GM19328 (cell line): ENCODE measurements at regions not wholly inside any gene's neighbourhood (a gene's known extent, or its start where the extent isn't known, plus 50 kb on each side); places are given as distances from the start of the nearest gene placed in this dataset.
"Not testable (repeated sequence)": the region's sequence is repeated elsewhere in the genome, so short reads cannot be mapped to it uniquely, and the experiment has no call there.

ENCODE experiments used
- ATAC-seq: cut with Tn5 transposase; IDR thresholded peaks from one replicate; pipeline ENCODE4 v1.9.1; 2021; ENCODE audit warnings: mild to moderate bottlenecking, moderate library complexity; ENCODE audit not compliant: unreplicated experiment

GRCh38 chr3:27661797-27662196 lies 60.3 kb downstream of the EOMES start:
- no peak for ATAC-seq

DNA sequence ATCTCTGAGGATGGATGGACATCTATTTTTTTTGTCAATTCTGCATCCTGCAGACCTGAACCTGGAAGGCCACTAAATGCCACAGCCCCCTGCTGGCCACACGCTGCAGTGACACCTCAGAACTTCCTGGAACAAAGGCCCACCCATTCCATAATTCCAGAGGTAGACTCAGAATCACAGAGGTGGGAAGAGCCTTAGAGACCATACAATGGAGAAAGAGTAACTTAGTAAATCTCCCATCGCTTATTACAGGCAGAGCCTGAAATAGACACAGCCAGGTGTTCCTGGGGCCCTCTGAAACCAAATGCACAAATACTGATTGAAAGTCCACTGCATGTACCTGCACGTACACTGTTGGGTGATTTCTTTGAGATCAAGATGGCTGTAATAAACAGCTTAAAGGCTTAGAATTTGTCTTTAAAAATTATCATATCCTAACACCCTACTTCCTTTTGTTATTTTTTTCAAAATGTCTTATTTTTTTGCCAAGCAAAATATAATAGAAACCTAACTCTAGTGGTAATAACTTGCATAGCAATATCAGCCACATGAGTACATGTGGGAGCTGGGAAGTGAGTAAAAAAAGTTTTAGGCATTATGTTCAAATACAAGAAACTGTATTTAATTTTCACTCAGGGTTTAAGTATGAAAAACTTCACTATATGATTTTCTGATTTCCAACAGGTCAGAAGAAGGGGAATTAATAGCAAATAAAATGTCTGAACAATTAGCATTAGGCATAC lies 62.7 kb downstream of the EOMES start:
- peak; percentile 68 for ATAC-seq

DNA sequence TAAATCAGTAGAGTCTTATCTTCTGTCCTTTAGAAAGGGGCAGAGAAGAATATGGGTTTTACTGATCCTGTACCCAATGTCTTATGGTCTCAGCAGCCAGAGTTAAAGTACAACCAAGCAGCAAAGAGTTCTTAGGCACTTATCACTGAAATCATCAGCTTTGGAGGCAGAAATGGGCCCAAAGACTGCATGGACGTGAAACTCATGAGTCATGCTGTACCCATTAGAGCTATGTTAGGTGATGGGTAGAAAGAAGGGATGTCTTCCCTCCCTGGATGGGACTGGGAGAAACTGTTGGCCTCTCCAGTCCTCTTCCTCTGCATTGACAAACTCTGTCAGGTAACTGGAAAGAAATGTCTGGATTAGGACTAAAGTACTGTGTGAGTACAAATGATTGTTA lies 63.4 kb downstream of the EOMES start:
- ATAC-seq = no peak

DNA sequence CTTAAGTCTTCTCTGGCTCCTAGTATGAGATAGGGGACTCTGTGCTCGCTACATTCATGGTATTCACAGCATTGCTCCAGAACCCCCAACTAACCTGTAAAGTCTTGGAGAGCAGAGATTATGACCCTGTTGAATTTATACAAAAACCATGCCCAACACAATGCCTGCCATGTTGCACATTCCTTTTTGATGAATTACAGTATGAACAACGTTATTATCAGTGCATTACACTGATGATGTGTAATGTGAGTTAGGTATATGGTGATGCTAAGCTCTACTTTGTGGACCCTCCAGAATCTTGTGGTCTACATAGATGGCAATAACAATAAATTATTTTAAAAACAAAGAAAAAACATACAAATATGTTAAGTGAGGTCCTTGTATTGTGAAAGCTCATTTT lies 64.3 kb downstream of the EOMES start:
- ATAC-seq = no peak

DNA sequence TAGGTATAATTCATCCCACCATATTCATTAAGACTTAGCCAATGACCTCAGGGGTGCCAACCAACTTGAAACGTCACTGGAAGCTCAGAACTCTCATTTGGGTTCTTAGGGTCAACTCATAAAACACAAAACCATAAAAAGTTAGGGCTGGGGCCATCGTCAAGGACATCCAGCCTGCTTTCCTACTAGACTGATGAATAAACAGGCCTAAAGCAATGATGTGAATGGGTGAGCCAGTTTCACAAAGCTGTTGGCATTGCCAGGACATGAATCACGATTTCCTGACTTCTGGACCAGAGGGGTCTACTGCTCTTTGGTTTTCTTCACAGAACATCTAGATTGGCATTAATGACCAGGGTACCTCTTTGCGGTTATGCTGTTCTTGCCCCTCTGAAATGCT lies 64.7 kb downstream of the EOMES start:
- ATAC-seq = no peak

- no peak for ATAC-seq
Observed at GRCh38 chr3:27656790-27657189, 65.3 kb downstream of the EOMES start.

- ATAC-seq = no peak
Observed at GRCh38 chr3:27655547-27655946, 66.6 kb downstream of the EOMES start.

GRCh38 chr3:27653803-27654558 lies 68.1 kb downstream of the EOMES start:
- ATAC-seq = no peak

GRCh38 chr3:27649277-27649676 lies 72.8 kb downstream of the EOMES start:
- ATAC-seq = no peak

- no peak for ATAC-seq
Observed at GRCh38 chr3:27646896-27647295, 75.2 kb downstream of the EOMES start.

DNA sequence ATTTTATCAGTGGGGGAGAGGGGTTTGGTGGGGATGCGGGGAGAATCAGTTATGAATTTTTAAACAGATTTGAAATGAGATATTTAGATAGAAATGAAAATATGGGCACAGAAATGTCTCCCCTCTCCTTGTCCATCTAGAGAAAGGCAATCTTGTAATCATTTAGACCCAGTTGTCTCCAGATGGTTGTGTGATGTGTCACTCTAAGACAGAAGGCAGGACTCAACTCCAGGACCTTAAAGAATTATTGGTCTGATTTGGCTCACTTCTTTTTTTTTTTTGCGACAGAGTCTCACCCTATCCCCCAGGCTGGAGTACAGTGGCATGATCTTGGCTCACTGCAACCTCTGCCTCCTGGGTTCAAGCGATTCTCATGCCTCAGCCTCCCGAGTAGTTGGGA lies 77.2 kb downstream of the EOMES start:
- ATAC-seq = no peak

- ATAC-seq = no peak
Observed at GRCh38 chr3:27643355-27643754, 78.8 kb downstream of the EOMES start.

DNA sequence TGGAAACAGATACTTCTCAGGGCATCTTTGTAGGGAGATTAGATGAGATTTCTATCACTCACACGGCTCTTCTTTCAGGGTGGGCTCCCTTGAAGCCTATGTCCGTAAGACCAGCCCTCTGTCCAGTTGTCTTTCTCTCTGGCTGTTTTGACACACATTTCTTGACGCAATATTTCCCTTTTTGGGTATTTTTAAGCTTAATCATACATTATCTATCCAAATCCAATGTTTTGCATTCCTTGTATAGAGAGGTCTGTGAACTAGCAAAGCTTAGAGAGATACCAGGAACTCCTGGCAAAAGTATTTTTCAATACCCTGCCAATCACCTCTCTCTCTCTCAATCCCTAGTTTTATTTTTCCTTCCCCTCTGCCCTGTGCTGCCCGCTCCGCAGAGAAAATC lies 79.3 kb downstream of the EOMES start:
- ATAC-seq = no peak

DNA sequence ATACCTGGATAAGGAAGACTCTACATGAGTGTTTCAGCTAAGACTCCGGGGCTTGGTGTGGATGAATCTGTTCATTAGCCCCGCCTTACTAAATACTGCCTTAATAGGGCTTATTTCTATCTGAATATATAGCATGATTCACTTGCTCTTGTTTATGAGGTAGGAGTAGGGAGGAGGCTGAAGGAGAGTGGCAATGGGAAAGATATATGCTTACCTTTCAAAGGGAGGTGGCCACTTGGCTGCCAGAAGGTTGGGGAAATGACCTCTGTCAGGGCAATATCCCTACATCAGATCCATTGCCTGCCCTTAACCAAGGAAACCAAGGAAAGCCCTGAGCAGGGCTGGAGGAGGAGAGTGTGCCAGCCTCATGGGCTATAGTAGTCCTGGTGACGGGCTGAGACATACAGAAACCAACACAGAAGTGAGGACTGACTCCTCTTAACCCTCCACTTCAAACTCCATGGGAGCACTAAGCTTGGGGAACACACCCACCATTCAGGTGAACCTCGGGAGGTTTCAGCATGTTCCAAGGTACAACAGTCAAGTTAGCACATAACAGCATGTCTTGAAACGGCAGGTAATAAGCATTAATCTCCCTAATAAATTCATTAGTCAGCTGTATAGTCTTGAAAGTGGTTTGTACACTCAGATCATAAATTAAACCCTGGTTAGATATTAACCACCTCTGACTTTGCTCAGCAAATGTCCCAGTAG lies 80.1 kb downstream of the EOMES start:
- ATAC-seq = no peak

DNA sequence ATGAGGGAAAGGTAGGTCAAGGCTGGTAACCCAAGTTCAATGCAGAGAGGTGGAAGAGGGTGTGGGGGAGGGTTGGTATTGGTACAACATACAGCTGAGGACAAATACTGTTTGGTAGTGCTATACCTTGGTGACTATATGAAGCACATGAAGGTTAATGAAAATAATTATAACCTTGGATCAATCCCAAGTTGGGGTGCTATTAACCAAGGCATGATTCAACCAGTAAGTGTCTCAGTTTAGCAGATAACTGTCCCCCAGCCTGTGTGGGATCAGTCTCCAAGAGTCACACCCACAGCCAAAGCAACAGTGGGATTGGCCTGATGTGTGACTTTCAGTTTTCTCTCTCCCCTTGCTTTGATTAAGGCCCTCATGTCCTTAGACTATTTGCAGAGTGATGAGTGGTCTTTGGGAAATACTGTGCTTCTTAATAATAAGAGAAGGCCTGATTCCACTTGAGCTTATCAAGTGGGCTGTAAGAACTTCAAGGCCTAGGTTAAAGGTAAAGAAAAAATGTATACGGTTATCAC lies 80.8 kb downstream of the EOMES start:
- no peak for ATAC-seq

DNA sequence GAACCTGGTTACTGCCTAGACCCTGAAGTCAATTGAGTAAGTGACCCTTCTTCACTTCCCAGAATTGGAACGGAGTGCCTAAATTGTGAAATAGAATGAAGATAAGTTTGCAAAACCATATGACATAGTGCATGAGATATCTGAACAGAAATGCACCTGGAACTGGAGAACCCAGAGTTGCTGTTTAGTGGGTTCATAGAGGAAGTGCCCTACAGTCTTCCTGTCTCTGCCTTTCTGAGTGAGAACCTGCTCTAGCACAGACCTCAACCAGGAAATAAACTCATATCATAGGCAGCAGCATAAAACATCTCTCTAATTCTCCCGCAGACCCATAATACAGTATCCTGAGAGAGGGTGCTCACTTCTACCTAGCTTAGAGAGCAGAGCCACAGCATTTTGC lies 82.9 kb downstream of the EOMES start:
- no peak for ATAC-seq

- ATAC-seq = no peak
Observed at GRCh38 chr3:27638594-27638993, 83.5 kb downstream of the EOMES start.

DNA sequence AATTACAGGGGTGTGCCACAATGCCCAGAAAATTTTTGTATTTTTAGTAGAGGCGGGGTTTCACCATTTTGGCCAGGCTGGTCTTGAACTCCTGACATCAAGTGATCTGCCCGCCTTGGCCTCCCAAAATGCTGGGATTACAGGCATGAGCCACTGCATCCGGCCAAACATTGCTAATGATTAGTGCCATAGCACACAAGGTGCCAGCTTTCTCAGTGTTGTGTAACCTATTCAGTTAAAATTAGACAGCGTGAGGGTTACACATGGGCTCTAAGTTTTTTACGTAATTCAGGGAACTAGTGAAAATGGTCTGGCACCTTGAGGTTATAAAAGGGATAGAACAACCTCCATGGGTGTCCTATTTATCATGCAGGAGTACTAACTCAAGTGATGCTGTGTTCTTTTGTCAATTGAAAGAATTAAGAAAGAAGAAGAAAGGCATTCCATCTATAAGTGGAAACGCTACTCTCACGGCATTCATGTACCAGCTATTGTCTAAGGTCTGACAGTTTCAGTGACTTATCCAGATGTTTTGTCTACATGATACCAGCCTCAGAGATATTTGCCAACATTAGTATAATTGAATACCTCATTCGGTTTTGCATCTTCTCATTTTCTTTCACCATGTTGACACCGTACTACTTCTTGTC lies 84.7 kb downstream of the EOMES start:
- no peak for ATAC-seq

GRCh38 chr3:27635006-27635405 lies 87.1 kb downstream of the EOMES start:
- not testable (repeated sequence) for ATAC-seq

- no peak for ATAC-seq
Observed at GRCh38 chr3:27633224-27633545, 88.9 kb downstream of the EOMES start.
